Stimulated activated CD4-positive, alpha-beta T cell treated with anti-CD3 and anti-CD28 coated beads, Interleukin-1b, Interleukin-23, amount 100 ng/mL, for 4 hours (primary cell): ENCODE measurements at regions not wholly inside any gene's neighbourhood (a gene's known extent, or its start where the extent isn't known, plus 50 kb on each side); places are given as distances from the start of the nearest gene placed in this dataset.

Experiments
- DNase-seq, 2 donors: peaks; one replicate each; pipeline ENCODE4 v3.0.0-alpha.2; 2020; ENCODE audit warnings: low read depth in 2 of 2

- no peak for DNase-seq
Observed at GRCh38 chr13:99642841-99643240, 141.6 kb downstream of the TM9SF2 start.

DNA sequence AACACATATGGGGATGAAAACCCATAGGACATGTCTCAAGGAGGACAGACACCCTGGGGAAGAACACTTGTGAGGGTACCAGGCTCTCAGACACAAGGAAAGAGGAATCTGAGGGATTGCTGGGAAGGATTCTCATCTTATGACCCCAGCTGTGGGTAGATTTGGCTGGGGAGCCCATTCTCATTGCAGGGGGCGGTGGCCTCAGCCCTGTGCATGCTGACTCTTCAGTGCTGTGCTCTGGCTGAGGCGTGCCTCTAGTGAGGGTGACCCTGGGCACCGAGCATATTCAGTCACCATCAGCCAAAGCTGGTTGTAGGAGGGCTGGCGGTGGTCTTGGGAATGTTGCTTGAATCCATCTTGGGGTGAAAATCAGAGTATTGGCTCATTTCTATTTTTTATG is 140.7 kb downstream of the TM9SF2 start:
- DNase-seq, result no peak

DNA sequence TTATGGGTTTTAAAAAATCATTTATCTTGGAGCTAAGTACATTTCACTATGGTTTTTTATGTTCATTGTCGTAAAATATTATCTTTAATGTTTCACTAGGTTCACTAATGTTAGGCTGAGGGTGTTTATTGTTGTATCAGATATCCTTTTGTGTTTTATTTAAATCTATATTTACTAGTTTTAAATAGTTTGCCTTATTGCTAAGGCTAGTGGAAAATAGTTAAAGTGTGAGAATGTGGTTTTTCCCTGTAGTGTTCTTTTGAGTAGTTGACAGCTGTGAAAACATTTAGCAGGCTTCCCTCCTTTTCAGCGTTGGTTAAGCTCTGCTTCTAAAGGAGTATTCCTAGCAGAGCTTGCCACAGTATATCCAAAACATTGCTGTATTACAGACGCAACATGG is 139.0 kb downstream of the TM9SF2 start:
- no peak for DNase-seq

DNA sequence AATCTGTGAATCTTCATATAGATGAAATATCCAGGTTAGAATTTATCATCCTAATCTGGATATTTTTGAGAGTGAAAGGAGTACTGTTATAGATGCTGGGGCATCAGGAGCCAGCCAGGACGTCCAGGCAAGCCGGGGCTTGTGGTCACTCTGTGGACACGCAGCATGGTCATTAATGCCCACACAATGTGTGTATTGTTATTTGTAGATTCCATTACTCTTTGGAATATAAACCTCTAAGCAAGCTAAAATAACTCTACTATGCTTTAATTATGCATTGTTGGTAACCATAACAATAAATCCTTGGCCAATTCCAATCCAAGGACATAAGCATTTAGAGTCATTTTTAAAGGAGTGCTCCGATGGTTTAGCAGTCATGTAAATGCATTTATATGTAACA is 137.9 kb downstream of the TM9SF2 start:
- no peak for DNase-seq

DNA sequence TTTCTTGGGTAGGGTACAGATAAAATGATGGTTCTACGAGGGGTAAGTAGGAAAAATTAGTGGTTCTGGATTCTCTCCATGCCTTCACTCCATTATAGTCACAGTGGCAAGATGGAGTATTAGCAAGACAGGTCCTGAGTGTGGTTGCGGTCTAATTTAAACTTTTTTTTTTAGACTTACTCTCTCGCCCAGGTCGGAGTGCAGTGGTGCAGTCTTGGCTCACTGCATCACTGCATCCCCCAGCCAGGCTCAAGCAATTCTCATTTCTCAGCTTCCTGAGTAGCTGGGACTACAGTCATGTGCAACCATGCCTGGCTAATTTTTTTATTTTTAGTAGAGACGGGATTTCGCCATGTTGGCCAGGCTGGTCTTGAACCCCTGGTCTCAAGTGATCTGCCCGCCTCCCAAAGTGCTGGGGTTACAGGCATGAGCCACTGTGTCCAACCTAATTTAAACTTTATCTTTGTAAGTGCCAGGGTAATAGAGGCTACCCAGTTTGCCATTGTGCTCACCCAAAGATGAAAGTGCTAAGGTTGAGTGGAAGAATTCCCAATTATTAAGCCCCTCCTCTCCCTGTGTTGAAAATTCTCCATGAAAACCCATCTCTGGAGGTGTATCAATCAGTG is 135.6 kb downstream of the TM9SF2 start:
- DNase-seq, result no peak

- DNase-seq, result no peak
Observed at GRCh38 chr13:99636306-99636705, 135.0 kb downstream of the TM9SF2 start.

- no peak for DNase-seq
Observed at GRCh38 chr13:99634672-99635071, 133.4 kb downstream of the TM9SF2 start.

GRCh38 chr13:99630269-99630898 is 129.1 kb downstream of the TM9SF2 start:
- DNase-seq, result no peak

DNA sequence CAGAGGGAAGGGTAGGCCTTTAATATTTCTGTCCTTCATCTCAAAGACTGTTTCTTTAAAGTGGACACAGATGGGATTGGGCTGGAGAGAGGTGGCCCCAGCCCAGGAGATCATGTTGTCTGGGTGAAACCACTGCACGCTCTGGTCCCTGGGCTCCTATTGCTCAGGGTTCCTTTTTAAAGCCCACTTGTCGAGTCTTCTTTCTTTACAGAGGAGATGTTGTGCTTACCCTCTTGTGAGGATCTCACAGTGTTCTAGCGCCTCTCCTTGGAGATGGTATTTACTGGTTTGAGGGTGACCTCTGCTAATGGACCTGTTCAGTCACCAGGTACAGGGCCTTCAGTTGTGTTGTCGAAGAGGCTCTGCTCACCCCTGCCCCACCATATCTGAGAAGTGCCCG is 128.4 kb downstream of the TM9SF2 start:
- DNase-seq, result no peak

DNA sequence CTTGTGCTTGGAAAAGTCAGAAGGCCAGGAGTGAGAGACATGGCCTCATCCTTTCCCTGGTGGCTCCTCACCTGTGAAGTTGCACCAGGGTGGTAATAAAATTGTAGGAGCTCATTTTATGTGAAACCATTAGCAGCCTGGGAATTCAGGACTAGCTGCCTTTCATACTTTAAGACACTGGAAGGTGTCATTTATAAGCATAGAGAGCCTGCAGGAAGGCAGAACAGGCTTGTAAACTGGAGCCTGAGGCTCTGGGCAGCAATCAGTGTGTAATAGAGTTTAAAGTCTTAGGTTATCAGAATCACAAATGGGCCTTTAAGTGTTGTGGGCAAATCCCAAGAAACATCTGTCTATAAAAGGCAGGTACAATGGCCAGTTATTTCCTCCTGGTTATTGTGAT is 127.2 kb downstream of the TM9SF2 start:
- no peak for DNase-seq

DNA sequence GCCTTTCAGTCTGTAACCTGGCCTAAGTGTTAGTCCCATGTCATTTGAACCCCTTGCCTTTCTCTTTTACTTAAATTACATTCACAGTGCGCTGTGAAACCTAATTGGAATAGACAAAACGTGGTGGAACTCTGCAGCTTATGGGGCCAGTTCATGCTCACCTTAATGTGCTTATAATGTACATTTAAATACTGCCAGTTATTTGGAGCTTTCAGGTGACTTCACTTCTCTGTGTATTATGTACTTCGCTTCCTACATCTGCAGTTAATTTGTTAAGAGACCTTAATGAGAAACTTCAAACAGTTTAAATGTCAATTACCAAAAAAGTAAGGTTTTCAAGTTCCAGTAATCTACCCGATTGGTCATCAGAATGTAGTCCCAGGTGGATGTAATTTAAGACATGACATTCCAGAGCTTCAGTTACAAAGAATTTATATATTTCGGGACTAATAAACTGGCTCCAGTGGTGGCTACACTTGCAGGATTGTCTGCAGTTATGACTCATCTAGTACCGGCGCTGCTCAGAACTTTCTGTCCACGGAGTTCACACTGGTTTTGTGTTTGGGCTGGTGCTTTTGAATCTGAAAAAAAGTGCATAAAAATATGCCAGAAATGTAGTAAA is 125.3 kb downstream of the TM9SF2 start:
- DNase-seq, result no peak

DNA sequence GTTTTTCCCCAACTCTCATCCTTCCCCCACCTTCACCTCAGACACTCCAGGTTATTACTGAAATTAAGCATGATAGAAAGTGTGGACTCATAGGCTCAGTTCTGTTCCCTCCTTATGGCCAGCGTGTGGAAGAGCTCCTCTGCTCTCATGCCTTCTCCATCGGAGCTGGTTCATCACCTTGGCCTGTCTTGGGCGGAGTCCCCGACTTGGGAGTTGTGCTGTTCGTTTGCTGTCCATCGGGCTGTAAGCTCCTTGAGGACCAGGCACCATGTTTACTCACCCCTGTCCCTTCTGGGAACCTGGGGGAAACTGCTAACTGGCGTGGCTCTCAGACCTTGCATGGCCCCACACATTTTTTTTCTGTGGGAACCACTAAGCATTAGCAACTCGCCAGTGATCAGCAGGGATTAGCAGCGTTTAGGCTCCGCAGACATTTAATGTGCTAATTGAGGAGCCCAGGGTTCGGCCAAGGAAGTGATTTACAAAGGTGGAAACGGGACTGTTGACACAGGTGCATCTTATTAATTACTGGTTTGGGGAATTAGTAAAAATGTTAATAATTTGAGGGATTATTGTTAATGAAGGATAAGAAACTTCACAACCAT is 123.8 kb downstream of the TM9SF2 start:
- no peak for DNase-seq

DNA sequence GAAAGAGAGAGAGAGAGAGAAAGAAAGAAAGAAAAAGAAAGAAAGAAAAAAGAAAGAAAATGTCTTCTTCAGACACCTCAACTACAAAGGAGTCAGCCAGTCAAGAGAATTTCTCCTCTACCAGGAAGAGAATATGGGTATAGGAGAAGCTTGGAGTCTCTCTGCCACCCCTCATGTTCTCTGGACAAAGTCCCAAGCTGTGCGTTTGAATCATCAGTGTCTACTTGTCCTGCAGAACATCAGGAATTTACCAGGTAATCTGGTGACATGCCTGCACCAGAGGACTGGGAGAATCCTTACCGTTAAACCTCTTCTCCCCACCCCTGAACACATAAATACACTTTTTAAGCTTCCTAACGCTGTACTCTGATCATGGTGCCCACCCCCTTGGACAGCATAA is 119.5 kb downstream of the TM9SF2 start:
- DNase-seq, result no peak

GRCh38 chr13:99619207-99619606 is 117.9 kb downstream of the TM9SF2 start:
- DNase-seq, result no peak

- no peak for DNase-seq
Observed at GRCh38 chr13:99617474-99618255, 116.4 kb downstream of the TM9SF2 start.

GRCh38 chr13:99614465-99614885 is 113.2 kb downstream of the TM9SF2 start:
- DNase-seq, result peak in 1 of 2 donors; percentile 2
